ENCODE measurements at regions not wholly inside any gene's neighbourhood (a gene's known extent, or its start where the extent isn't known, plus 50 kb on each side); places are given as distances from the start of the nearest gene placed in this dataset.

GRCh38 chr6:115214283-115214682 is 846.4 kb downstream of the FRK start:
- TF ChIP-seq CTCF (IDR thresholded peaks at IDR 0.05) (no peak), EZH2phosphoT487 (IDR thresholded peaks at IDR 0.05) (no peak)

Measured in neural progenitor cell (in vitro differentiated cells).